Smooth muscle cell (in vitro differentiated cells): ENCODE measurements at regions not wholly inside any gene's neighbourhood (a gene's known extent, or its start where the extent isn't known, plus 50 kb on each side); places are given as distances from the start of the nearest gene placed in this dataset.

ENCODE experiments used
- DNase-seq: peaks from one replicate; lab custom pipeline; 2025; ENCODE audit not compliant: unreplicated experiment; lab: John Stamatoyannopoulos, UW
- H2AFZ ChIP-seq: fragments of 200-600 bp; sonication (generic); 2 replicates; pipeline ENCODE4 v1.6.0; 2016; ENCODE audit warnings: antibody characterized with exemption, low read depth, mild to moderate bottlenecking
- H3F3A ChIP-seq: fragments of 200-600 bp; sonication (generic); 2 replicates; pipeline ENCODE4 v1.6.0; 2017; ENCODE audit warnings: antibody characterized with exemption, low read depth
- H3K27ac ChIP-seq: fragments of 200-600 bp; sonication (generic); 2 replicates; pipeline ENCODE4 v1.5.1; 2016; ENCODE audit warnings: low read depth, mild to moderate bottlenecking
- H3K27me3 ChIP-seq: fragments of 200-600 bp; sonication (generic); 2 replicates; pipeline ENCODE4 v1.6.1; 2016; ENCODE audit warnings: low read depth, mild to moderate bottlenecking
- H3K36me3 ChIP-seq: fragments of 200-600 bp; sonication (generic); 2 replicates; pipeline ENCODE4 v1.5.1; 2016; ENCODE audit warnings: low read depth
- H3K4me1 ChIP-seq: fragments of 200-600 bp; sonication (generic); 2 replicates; pipeline ENCODE4 v1.5.1; 2016; ENCODE audit warnings: low read depth
- H3K4me2 ChIP-seq: fragments of 200-600 bp; sonication (generic); 2 replicates; pipeline ENCODE4 v1.6.0; 2016; ENCODE audit warnings: mild to moderate bottlenecking
- H3K4me3 ChIP-seq: fragments of 200-600 bp; sonication (generic); 2 replicates; pipeline ENCODE4 v1.5.1; 2016; ENCODE audit warnings: mild to moderate bottlenecking
- H3K79me2 ChIP-seq: fragments of 200-600 bp; sonication (generic); 2 replicates; pipeline ENCODE4 v1.6.0; 2016; ENCODE audit warnings: low read depth, mild to moderate bottlenecking
- H3K9ac ChIP-seq: fragments of 200-600 bp; sonication (generic); 2 replicates; pipeline ENCODE4 v1.6.0; 2016; ENCODE audit warnings: low read depth
- H3K9me3 ChIP-seq: fragments of 200-600 bp; sonication (generic); replicated peaks from 2 replicates; pipeline ENCODE4 v1.5.1; 2016; ENCODE audit warnings: low read depth
- H4K20me1 ChIP-seq: fragments of 200-600 bp; sonication (generic); 2 replicates; pipeline ENCODE4 v1.6.0; 2016; ENCODE audit warnings: low read depth
- CTCF ChIP-seq: fragments of 200-600 bp; sonication (generic); IDR thresholded peaks from 2 replicates; pipeline ENCODE4 v1.5.1; 2017; ENCODE audit warnings: borderline replicate concordance, mild to moderate bottlenecking, antibody characterized with exemption; ENCODE audit not compliant: insufficient read depth, poor library complexity, severe bottlenecking
- WGBS: methylation state at CpG from one replicate; pipeline ENCODE4 v1.1.7; 2016; ENCODE audit warnings: low lambda C conversion rate; 5-methylcytosine and 5-hydroxymethylcytosine counted together

DNA sequence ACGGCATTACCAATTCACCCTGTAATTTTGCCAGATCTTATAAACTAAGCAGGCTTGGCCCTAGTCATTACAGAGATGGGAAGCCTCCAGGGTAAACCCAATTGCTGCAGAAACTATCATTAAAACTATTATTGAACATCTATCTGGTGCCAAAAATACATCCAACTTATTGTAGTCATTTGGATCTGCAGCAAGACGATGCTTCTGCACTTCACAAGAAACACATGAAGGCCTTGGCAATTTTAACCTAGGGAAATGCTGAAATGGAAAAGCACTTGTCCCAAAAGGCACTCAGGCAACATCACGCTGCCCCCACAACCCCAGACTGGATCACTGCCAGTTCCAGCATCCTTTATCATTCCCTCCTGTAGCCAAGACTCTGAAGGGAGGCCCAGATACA, 85.3 kb upstream of the ACVR2A start:
- no peak overlapping the region for H3K4me3 ChIP-seq
- H3K4me2 ChIP-seq, result no peak overlapping the region
- H3K27ac ChIP-seq, result no peak overlapping the region
- no peaks in the 10 kb centered on the region for H3K79me2 ChIP-seq
- no peaks in the 10 kb centered on the region for H3K36me3 ChIP-seq
- no peak overlapping the region for H2AFZ ChIP-seq
- no peaks in the 10 kb centered on the region for H4K20me1 ChIP-seq
- no peaks in the 10 kb centered on the region for H3F3A ChIP-seq
- WGBS, result 86% methylated on average over 3 of the region's 3 CpGs
- DNase-seq, result no peak
- H3K9me3 ChIP-seq, result no peaks in the 10 kb centered on the region
- no peaks in the 10 kb centered on the region for H3K27me3 ChIP-seq
- no peak for TF ChIP-seq CTCF
- peaks cover 12% of the 10 kb centered on the region for H3K4me1 ChIP-seq
- H3K9ac ChIP-seq, result no peak overlapping the region

DNA sequence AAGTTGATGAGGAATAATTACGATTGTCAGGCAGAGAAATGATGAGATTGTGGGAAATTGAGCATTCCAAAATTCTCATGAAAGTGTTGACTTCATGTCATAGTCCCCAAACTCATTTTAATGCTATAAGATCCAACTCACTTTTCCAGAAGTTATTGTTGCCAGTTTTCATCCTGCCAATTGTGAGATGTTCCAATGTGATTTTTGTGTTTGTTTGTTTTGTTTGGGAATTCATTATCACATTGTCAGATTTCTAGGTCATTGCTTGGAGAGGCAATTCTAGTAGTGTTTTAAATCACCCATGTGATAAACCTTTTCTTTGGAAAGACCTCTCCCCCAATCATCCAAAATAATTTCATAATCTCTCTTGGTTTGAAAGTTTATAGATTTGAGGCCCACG, 86.0 kb upstream of the ACVR2A start:
- TF ChIP-seq CTCF, result no peak
- H3K27me3 ChIP-seq, result no peaks in the 10 kb centered on the region
- 92% methylated on average over 2 of the region's 2 CpGs for WGBS

DNA sequence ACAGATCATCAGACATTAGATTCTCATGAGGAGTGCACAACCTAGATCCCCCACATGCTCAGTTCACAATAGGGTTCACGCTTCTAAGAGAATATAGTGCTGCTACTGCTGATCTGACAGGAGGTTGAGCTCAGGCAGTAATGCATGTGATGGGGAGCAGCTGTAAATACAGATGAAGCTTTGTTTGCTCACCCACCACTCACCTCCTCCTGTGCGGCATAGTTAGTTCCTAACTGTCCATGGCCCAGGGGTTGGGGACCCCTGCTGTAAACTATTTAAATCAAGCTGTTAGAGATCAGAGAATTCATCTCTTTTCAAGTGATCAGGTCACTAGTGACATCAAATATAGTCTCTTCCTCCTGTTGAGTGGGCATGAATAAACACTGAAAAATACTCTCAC, 88.8 kb upstream of the ACVR2A start:
- Histone ChIP-seq H3K4me2 (no peak overlapping the region), H3F3A (no peaks in the 10 kb centered on the region), H3K79me2 (no peaks in the 10 kb centered on the region), H3K27me3 (no peaks in the 10 kb centered on the region), H2AFZ (peak overlapping the region; percentile 39), H3K4me3 (no peak overlapping the region), H3K27ac (no peak overlapping the region), H3K4me1 (peaks cover 12% of the 10 kb centered on the region), H3K9ac (no peak overlapping the region), H4K20me1 (no peaks in the 10 kb centered on the region), H3K36me3 (no peaks in the 10 kb centered on the region), H3K9me3 (no peaks in the 10 kb centered on the region)
- TF ChIP-seq CTCF, result no peak
- 91% methylated on average over 2 of the region's 2 CpGs for WGBS
- DNase-seq, result no peak

More for the DNA sequence above, 86.0 kb upstream of the ACVR2A start:
- Histone ChIP-seq H3K27ac (no peak overlapping the region), H3K9ac (no peak overlapping the region), H3K4me2 (no peak overlapping the region), H3K4me1 (peaks cover 12% of the 10 kb centered on the region), H3K79me2 (no peaks in the 10 kb centered on the region), H4K20me1 (no peaks in the 10 kb centered on the region), H3F3A (no peaks in the 10 kb centered on the region), H3K9me3 (no peaks in the 10 kb centered on the region), H2AFZ (no peak overlapping the region), H3K4me3 (no peak overlapping the region), H3K36me3 (no peaks in the 10 kb centered on the region)
- DNase-seq, result no peak

DNA sequence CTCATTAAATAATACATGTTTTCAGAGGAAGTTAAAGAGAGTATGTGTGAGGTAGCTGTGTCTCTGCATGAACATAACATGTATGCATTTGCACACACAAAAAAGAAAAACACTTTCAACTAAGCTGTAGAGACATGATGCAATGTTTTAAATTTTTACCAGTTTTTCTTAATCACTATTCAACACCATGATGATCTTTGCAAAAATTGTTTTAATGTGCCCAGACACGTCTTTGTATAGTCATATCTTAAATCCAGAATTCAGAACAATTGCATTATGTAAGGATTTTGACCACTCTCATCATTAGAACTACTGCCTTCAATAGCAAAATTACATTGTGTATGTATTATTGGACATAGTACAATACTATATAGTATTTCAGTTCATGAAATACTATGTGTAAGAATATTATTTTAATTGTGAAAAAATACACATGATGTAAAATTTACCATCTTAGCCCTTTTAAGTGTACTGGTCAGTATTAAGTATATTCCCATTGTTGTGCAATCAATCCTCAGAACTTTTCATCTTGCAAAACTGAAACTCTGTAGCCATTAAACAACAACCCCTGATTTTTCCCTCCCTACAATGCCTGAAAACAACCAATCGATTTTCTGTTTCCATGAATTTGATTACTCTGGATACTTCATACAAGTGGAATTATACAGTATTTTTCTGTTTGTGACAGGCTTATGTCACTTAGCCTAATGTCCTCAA, 104.5 kb upstream of the ACVR2A start:
- DNase-seq, result no peak
- Histone ChIP-seq H3F3A (no peaks in the 10 kb centered on the region), H3K36me3 (no peaks in the 10 kb centered on the region), H3K4me3 (no peak overlapping the region), H3K4me1 (no peaks in the 10 kb centered on the region), H4K20me1 (no peaks in the 10 kb centered on the region), H3K79me2 (no peaks in the 10 kb centered on the region), H3K9me3 (no peaks in the 10 kb centered on the region), H2AFZ (no peak overlapping the region), H3K27ac (peak overlapping the region; percentile 3), H3K27me3 (no peaks in the 10 kb centered on the region), H3K9ac (no peak overlapping the region), H3K4me2 (no peak overlapping the region)
- WGBS, result 84% methylated on average over 2 of the region's 2 CpGs
- no peak for TF ChIP-seq CTCF
